ENCODE measurements at regions not wholly inside any gene's neighbourhood (a gene's known extent, or its start where the extent isn't known, plus 50 kb on each side); places are given as distances from the start of the nearest gene placed in this dataset.

DNA sequence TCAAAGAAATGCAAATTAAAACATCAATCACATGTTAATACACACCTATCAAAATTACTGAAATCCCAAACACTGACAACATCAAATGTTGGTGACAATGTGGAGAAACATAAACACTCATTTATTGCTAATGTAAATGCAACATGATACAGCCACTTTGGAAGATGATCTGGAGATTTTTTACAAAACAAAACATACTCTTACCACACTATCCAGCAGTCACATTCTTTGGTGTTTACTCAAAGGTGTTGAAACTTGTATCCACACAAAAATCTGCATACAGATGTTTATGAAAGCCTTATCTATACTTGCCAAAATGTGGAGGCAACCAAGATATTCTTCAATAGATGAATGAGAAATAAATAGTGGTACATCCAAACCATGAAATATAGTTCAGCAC, 1219.5 kb upstream of the PCDH20 start:
- Histone ChIP-seq H3K4me1 (ENCODE audit: insufficient read depth) (no peaks in the 10 kb centered on the region), H3K27ac (ENCODE audit: low read depth) (no peak overlapping the region), H3K36me3 (ENCODE audit: insufficient read depth) (no peaks in the 10 kb centered on the region), H3K4me3 (ENCODE audit: low read depth, low read length) (no peak overlapping the region)
- DNase-seq (ENCODE audit: extremely low spot score) = no peak

DNA sequence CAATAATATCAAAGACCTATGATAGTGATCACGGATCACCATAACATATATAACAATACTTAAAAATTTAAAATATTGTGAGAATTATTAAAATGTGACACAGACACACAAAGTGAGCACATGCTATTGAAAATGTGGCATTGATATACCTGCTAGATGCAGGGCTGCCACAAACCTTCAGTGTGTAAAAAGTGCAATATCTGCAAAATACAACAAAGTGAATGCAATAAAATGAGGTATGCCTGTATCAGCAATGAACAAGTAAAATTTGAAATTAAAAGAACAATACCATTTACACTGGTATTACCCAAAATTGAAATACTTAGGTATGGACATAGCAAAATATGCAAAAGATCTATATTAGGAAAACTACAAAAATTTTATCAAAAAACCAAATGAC, 1217.8 kb upstream of the PCDH20 start:
- Histone ChIP-seq H3K4me1 (ENCODE audit: insufficient read depth) (no peaks in the 10 kb centered on the region), H3K4me3 (ENCODE audit: low read depth, low read length) (no peak overlapping the region), H3K27ac (ENCODE audit: low read depth) (no peak overlapping the region), H3K36me3 (ENCODE audit: insufficient read depth) (no peaks in the 10 kb centered on the region)
- DNase-seq (ENCODE audit: extremely low spot score) = no peak
- 93% methylated on average over 1 of the region's 1 CpG for WGBS

GRCh38 chr13:62631619-62632018, 1216.0 kb upstream of the PCDH20 start:
- no peaks in the 10 kb centered on the region for H3K36me3 ChIP-seq (ENCODE audit: insufficient read depth)
- H3K4me1 ChIP-seq (ENCODE audit: insufficient read depth) = no peaks in the 10 kb centered on the region
- H3K27ac ChIP-seq (ENCODE audit: low read depth) = no peak overlapping the region
- 87% methylated on average over 2 of the region's 2 CpGs for WGBS
- DNase-seq (ENCODE audit: extremely low spot score) = no peak
- no peak overlapping the region for H3K4me3 ChIP-seq (ENCODE audit: low read depth, low read length)

- H3K4me1 ChIP-seq (ENCODE audit: insufficient read depth) = no peaks in the 10 kb centered on the region
- DNase-seq (ENCODE audit: extremely low spot score) = no peak
Observed at GRCh38 chr13:62631124-62631523, 1215.5 kb upstream of the PCDH20 start.

GRCh38 chr13:62629618-62630017, 1214.0 kb upstream of the PCDH20 start:
- H3K27ac ChIP-seq (ENCODE audit: low read depth) = no peak overlapping the region
- no peak overlapping the region for H3K4me3 ChIP-seq (ENCODE audit: low read depth, low read length)
- H3K4me1 ChIP-seq (ENCODE audit: insufficient read depth) = no peaks in the 10 kb centered on the region
- DNase-seq (ENCODE audit: extremely low spot score) = no peak
- H3K36me3 ChIP-seq (ENCODE audit: insufficient read depth) = no peaks in the 10 kb centered on the region
- WGBS = 51% methylated on average over 3 of the region's 3 CpGs

More at GRCh38 chr13:62631124-62631523, 1215.5 kb upstream of the PCDH20 start:
- no peak overlapping the region for H3K27ac ChIP-seq (ENCODE audit: low read depth)
- no peak overlapping the region for H3K4me3 ChIP-seq (ENCODE audit: low read depth, low read length)
- no peaks in the 10 kb centered on the region for H3K36me3 ChIP-seq (ENCODE audit: insufficient read depth)

- Histone ChIP-seq H3K36me3 (ENCODE audit: insufficient read depth) (no peaks in the 10 kb centered on the region), H3K4me3 (ENCODE audit: low read depth, low read length) (no peak overlapping the region), H3K4me1 (ENCODE audit: insufficient read depth) (no peaks in the 10 kb centered on the region), H3K27ac (ENCODE audit: low read depth) (no peak overlapping the region)
- no peak for DNase-seq (ENCODE audit: extremely low spot score)
- 88% methylated on average over 15 of the region's 15 CpGs for WGBS
Observed at GRCh38 chr13:62627226-62627625, 1211.6 kb upstream of the PCDH20 start.

DNA sequence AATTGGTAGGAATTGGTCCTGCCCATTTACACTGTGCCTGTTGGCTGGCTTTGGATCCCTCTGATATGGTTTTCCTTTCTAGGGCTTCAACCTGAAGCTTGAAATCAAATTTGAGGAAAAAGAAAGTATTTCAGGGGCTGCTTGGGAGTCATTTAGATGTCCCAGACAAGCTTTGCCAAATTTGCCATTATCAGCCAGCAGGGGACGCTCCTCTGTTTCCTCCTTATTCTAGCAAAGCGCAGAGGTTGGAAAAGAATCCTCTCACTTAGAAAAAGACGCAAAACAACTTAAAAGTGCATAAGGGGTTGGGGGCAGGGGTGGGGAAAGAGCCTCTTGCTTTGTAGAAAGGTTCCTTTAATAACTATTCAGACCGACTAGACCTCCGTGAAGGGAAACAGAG, 1211.1 kb upstream of the PCDH20 start:
- Histone ChIP-seq H3K27ac (ENCODE audit: low read depth) (no peak overlapping the region), H3K36me3 (ENCODE audit: insufficient read depth) (no peaks in the 10 kb centered on the region), H3K4me3 (ENCODE audit: low read depth, low read length) (no peak overlapping the region), H3K4me1 (ENCODE audit: insufficient read depth) (no peaks in the 10 kb centered on the region)
- WGBS = 44% methylated on average over 5 of the region's 5 CpGs
- no peak for DNase-seq (ENCODE audit: extremely low spot score)

DNA sequence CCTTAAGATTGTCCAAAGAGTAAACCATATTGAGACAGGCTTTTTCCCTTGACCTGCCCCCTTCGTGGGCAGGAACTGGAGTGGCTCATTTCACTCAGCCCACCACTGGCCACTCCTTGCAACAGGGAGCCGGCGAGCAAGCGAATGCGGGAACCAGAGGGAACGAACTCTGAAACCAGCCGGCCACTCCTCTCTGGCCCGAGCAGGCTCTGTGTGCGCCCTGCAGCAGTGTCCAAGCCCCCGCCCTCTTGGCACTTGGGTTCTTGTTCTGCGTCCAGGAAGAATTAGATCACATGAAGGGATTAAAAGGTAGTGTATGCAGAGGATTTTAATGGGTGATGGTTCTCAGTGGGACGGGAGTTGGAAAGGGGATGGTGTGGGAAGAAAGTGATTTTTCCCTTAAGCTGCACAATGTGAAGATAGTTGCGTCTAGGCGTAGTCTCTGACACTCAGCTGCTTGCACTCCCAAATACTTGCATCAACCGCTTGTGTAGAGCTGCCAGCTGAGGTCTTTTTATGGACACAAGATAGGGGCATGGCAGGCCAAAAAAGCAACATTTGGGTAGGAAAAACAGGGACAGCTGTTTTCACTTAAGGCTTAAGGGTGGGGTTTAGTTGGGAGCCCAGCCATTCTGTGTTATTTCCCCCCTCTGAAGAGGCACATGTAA, 1209.7 kb upstream of the PCDH20 start:
- 83% methylated on average over 15 of the region's 15 CpGs for WGBS

DNA sequence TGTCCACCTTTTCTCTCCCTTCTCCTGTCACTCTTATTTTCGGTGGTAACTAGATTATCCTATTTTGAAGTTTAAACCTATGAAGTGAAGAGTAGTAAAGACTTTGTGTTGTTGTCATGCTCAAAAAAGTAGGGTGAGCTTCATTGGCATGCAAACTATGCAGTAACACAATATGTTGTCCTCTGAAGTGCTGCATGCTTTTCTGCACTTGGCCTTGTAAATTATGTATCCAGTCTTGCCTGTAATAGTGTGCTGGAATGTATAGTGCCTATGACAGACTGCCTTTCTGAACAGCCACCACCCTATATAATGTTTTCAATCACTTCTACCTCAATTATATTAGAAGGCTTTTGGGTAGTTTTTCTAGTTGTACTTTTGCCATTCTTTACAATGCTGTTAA, 1198.2 kb upstream of the PCDH20 start:
- WGBS = 79% methylated on average over 1 of the region's 1 CpG
- H3K27ac ChIP-seq (ENCODE audit: low read depth) = no peak overlapping the region
- no peak for DNase-seq (ENCODE audit: extremely low spot score)
- H3K4me1 ChIP-seq (ENCODE audit: insufficient read depth) = no peaks in the 10 kb centered on the region
- H3K4me3 ChIP-seq (ENCODE audit: low read depth, low read length) = no peak overlapping the region
- no peaks in the 10 kb centered on the region for H3K36me3 ChIP-seq (ENCODE audit: insufficient read depth)

More for the DNA sequence above, 1209.7 kb upstream of the PCDH20 start:
- Histone ChIP-seq H3K36me3 (ENCODE audit: insufficient read depth) (no peaks in the 10 kb centered on the region), H3K4me3 (ENCODE audit: low read depth, low read length) (no peak overlapping the region), H3K27ac (ENCODE audit: low read depth) (no peak overlapping the region), H3K4me1 (ENCODE audit: insufficient read depth) (no peaks in the 10 kb centered on the region)
- no peak for DNase-seq (ENCODE audit: extremely low spot score)

DNA sequence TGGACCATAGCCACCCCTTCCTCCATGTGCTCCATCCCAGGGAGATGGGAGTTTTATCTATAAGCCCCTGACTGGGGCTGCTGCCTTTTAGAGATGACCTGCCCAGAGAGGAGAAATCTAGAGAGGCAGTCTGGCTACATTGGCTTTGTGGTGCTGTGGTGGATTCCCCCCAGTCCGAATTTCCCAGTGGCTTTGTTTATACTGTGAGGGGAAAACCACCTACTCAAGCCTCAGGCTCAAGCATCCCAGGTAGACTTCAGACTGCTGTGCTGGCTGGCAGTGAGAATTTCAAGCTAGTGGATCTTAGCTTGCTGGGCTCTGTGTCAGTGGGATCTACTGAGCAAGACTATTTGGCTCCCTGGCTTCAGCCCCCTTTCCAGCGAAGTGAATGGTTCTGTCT, 1195.7 kb upstream of the PCDH20 start:
- Histone ChIP-seq H3K36me3 (ENCODE audit: insufficient read depth) (no peaks in the 10 kb centered on the region), H3K4me1 (ENCODE audit: insufficient read depth) (no peaks in the 10 kb centered on the region), H3K27ac (ENCODE audit: low read depth) (no peak overlapping the region), H3K4me3 (ENCODE audit: low read depth, low read length) (no peak overlapping the region)
- 90% methylated on average over 2 of the region's 2 CpGs for WGBS
- DNase-seq (ENCODE audit: extremely low spot score) = no peak

DNA sequence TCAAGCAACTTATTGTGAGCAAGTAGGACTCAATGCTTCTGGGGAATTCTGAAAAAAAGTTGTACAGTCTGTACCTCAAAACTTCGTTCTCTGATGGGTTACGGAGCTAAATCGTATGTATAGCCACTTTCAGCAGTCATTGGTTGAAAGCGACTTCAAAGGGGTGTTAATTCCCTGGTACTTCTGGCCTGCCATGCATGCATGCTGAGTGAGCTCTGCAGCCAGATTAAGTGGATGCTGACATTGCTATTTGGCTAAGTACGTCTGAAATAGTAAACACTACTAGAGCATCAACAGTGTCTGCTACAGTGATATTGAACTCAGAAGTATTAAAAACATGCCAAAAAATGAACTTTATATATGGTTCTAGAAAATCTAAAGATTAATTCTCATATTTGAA, 1183.1 kb upstream of the PCDH20 start:
- 46% methylated on average over 5 of the region's 5 CpGs for WGBS
- Histone ChIP-seq H3K27ac (ENCODE audit: low read depth) (no peak overlapping the region), H3K4me1 (ENCODE audit: insufficient read depth) (no peaks in the 10 kb centered on the region), H3K36me3 (ENCODE audit: insufficient read depth) (no peaks in the 10 kb centered on the region), H3K4me3 (ENCODE audit: low read depth, low read length) (no peak overlapping the region)
- DNase-seq (ENCODE audit: extremely low spot score) = no peak

- Histone ChIP-seq H3K36me3 (ENCODE audit: insufficient read depth) (no peaks in the 10 kb centered on the region), H3K27ac (ENCODE audit: low read depth) (no peak overlapping the region), H3K4me1 (ENCODE audit: insufficient read depth) (no peaks in the 10 kb centered on the region), H3K4me3 (ENCODE audit: low read depth, low read length) (no peak overlapping the region)
- DNase-seq (ENCODE audit: extremely low spot score) = no peak
Observed at GRCh38 chr13:62595976-62596375, 1180.3 kb upstream of the PCDH20 start.

GRCh38 chr13:62593804-62594203, 1178.2 kb upstream of the PCDH20 start:
- no peak overlapping the region for H3K4me3 ChIP-seq (ENCODE audit: low read depth, low read length)
- 29% methylated on average over 2 of the region's 2 CpGs for WGBS

DNA sequence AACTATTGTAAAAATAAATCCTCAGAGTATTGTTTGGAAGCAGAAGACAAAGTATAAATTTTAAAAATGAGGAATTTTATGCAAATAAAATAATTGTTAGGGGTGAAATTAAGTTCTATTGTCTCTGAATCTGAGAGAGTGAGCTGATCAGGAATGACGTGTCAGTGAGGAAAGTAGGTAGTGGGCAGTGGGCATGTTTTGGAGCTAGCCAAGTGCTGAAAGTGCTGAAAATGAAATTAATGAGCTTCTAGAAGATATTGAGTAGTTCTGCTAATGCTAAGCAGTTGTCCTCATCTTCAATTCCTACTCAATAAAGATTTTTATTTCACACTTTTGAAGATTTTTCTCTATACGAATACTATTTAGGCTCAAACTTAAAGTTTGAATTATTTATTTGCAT, 1167.8 kb upstream of the PCDH20 start:
- no peaks in the 10 kb centered on the region for H3K4me1 ChIP-seq (ENCODE audit: insufficient read depth)
- H3K4me3 ChIP-seq (ENCODE audit: low read depth, low read length) = no peak overlapping the region
- no peak for DNase-seq (ENCODE audit: extremely low spot score)
- no peaks in the 10 kb centered on the region for H3K36me3 ChIP-seq (ENCODE audit: insufficient read depth)
- H3K27ac ChIP-seq (ENCODE audit: low read depth) = no peak overlapping the region
- 69% methylated on average over 2 of the region's 2 CpGs for WGBS

More at GRCh38 chr13:62593804-62594203, 1178.2 kb upstream of the PCDH20 start:
- Histone ChIP-seq H3K36me3 (ENCODE audit: insufficient read depth) (no peaks in the 10 kb centered on the region), H3K4me1 (ENCODE audit: insufficient read depth) (no peaks in the 10 kb centered on the region), H3K27ac (ENCODE audit: low read depth) (no peak overlapping the region)
- peak; percentile 32 for DNase-seq (ENCODE audit: extremely low spot score)

- no peak for DNase-seq (ENCODE audit: extremely low spot score)
- no peaks in the 10 kb centered on the region for H3K36me3 ChIP-seq (ENCODE audit: insufficient read depth)
- H3K4me3 ChIP-seq (ENCODE audit: low read depth, low read length) = no peak overlapping the region
- H3K4me1 ChIP-seq (ENCODE audit: insufficient read depth) = no peaks in the 10 kb centered on the region
- no peak overlapping the region for H3K27ac ChIP-seq (ENCODE audit: low read depth)
Observed at GRCh38 chr13:62578402-62578801, 1162.8 kb upstream of the PCDH20 start.
